Hippocampal formation (tissue), 2 donors: ENCODE measurements at regions not wholly inside any gene's neighbourhood (a gene's known extent, or its start where the extent isn't known, plus 50 kb on each side); places are given as distances from the start of the nearest gene placed in this dataset.

Experiments
- DNase-seq, 2 donors: peaks; one replicate each; lab custom pipeline; 2025; lab: John Stamatoyannopoulos, UW

GRCh38 chr5:88544136-88544645 lies 275.5 kb upstream of the TMEM161B start:
- DNase-seq, result no peak

- DNase-seq, result no peak
These were observed 274.1 kb upstream of the TMEM161B start for GRCh38 chr5:88542786-88543185.

- DNase-seq, result no peak
These were observed 271.9 kb upstream of the TMEM161B start for GRCh38 chr5:88540471-88541115.

- DNase-seq, result no peak
These were observed 271.2 kb upstream of the TMEM161B start for GRCh38 chr5:88539693-88540365.

- DNase-seq, result no peak
These were observed 270.4 kb upstream of the TMEM161B start for GRCh38 chr5:88539026-88539425.

GRCh38 chr5:88536146-88536545 lies 267.5 kb upstream of the TMEM161B start:
- no peak for DNase-seq

GRCh38 chr5:88524941-88525340 lies 256.3 kb upstream of the TMEM161B start:
- DNase-seq, result no peak

GRCh38 chr5:88519066-88519465 lies 250.4 kb upstream of the TMEM161B start:
- no peak for DNase-seq

GRCh38 chr5:88518131-88519016 lies 249.7 kb upstream of the TMEM161B start:
- DNase-seq, result no peak

- no peak for DNase-seq
These were observed 247.5 kb upstream of the TMEM161B start for GRCh38 chr5:88515881-88516819.

GRCh38 chr5:88515068-88515467 lies 246.4 kb upstream of the TMEM161B start:
- no peak for DNase-seq

GRCh38 chr5:88509403-88509802 lies 240.8 kb upstream of the TMEM161B start:
- no peak for DNase-seq

- no peak for DNase-seq
These were observed 238.6 kb upstream of the TMEM161B start for GRCh38 chr5:88507261-88507660.

GRCh38 chr5:88503406-88503805 lies 234.8 kb upstream of the TMEM161B start:
- DNase-seq, result no peak

- DNase-seq, result no peak
These were observed 234.3 kb upstream of the TMEM161B start for GRCh38 chr5:88503041-88503345.

- DNase-seq, result peak in 1 of 2 donors; percentile 39
These were observed 233.8 kb upstream of the TMEM161B start for GRCh38 chr5:88502179-88503040.

GRCh38 chr5:88495810-88496209 lies 227.2 kb upstream of the TMEM161B start:
- DNase-seq, result no peak

GRCh38 chr5:88490874-88491273 lies 222.2 kb upstream of the TMEM161B start:
- no peak for DNase-seq

- no peak for DNase-seq
These were observed 220.7 kb upstream of the TMEM161B start for GRCh38 chr5:88489364-88489763.

GRCh38 chr5:88488561-88488960 lies 219.9 kb upstream of the TMEM161B start:
- DNase-seq, result no peak

- DNase-seq, result no peak
These were observed 219.5 kb upstream of the TMEM161B start for GRCh38 chr5:88488130-88488529.
